Endothelial cell of umbilical vein (primary cell): ENCODE measurements at regions not wholly inside any gene's neighbourhood (a gene's known extent, or its start where the extent isn't known, plus 50 kb on each side); places are given as distances from the start of the nearest gene placed in this dataset.

Source experiments
- BruUV-seq: library from RNA; stranded (reverse); fragments of 400-500 nt; replicated peaks from 2 replicates; lab custom pipeline; 2021; lab: Mats Ljungman, UMichigan
- CTCF ChIA-PET: fragments of 300-600, 350-600 bp; sonication (Branson Sonifier 250); formaldehyde crosslinking; loops from one replicate; lab custom pipeline; 2021; ENCODE audit warnings: antibody characterized with exemption, inconsistent platforms; lab: Charles Lee
- POLR2A ChIA-PET: fragments of 300-600, 350-600 bp; sonication (Branson Sonifier 250); formaldehyde crosslinking; loops from one replicate; lab custom pipeline; 2021; ENCODE audit warnings: antibody characterized with exemption, inconsistent platforms; lab: Charles Lee
- DNase-seq: peaks from one replicate; pipeline ENCODE4 v3.0.0-alpha.2; 2011; ENCODE audit warnings: low read depth, low spot score
- FAIRE-seq: peaks from 2 replicates; lab custom pipeline; 2011; peaks lifted over from hg19 to GRCh38; lab: Jason Lieb, UNC
- H2AFZ ChIP-seq: 2 replicates; pipeline ENCODE4 v1.6.0; 2012; ENCODE audit warnings: low read depth, low read length, control low read depth, inconsistent platforms
- H3K27ac ChIP-seq: 2 replicates; pipeline ENCODE4 v1.5.1; 2011; ENCODE audit warnings: low read depth, mild to moderate bottlenecking, control low read depth, low read length, moderate library complexity; ENCODE audit not compliant: insufficient read depth
- H3K27me3 ChIP-seq, 2 experiments: 2 replicates each; pipeline versions ENCODE4 v1.6.0 to v1.6.1; 2011; ENCODE audit warnings: low read length in 2 of 2, mixed read lengths in 1 of 2; ENCODE audit not compliant: control insufficient read depth in 2 of 2, insufficient read depth in 2 of 2
- H3K36me3 ChIP-seq, 2 experiments: 2 replicates in 1 of 2; 3 replicates in 1 of 2; pipeline ENCODE4 v1.5.1; 2011; ENCODE audit warnings: low read length in 2 of 2, mild to moderate bottlenecking in 1 of 2, moderate library complexity in 1 of 2; ENCODE audit not compliant: control insufficient read depth in 2 of 2, insufficient read depth in 2 of 2; ENCODE audit errors: extremely low read depth in 1 of 2
- H3K4me1 ChIP-seq: 3 replicates; pipeline ENCODE4 v1.5.1; 2011; ENCODE audit warnings: mild to moderate bottlenecking, low read length; ENCODE audit not compliant: control insufficient read depth, insufficient read depth; ENCODE audit errors: extremely low read depth
- H3K4me2 ChIP-seq: 2 replicates; pipeline ENCODE4 v1.6.1; 2011; ENCODE audit warnings: low read length, control low read depth, mixed read lengths; ENCODE audit not compliant: insufficient read depth
- H3K4me3 ChIP-seq, 3 experiments: fragments of 200-600 bp in 1 of 3; sonication (generic), shearing (Covaris generic) in 1 of 3; replicated peaks in 1 of 3; 2 replicates each; pipeline ENCODE4 v1.5.1; 2011 to 2016; ENCODE audit warnings: control low read depth in 3 of 3, low read length in 3 of 3, mild to moderate bottlenecking in 2 of 3, inconsistent platforms in 1 of 3, low read depth in 1 of 3, moderate library complexity in 1 of 3; ENCODE audit not compliant: insufficient read depth in 1 of 3
- H3K79me2 ChIP-seq: 2 replicates; pipeline ENCODE4 v1.6.0; 2012; ENCODE audit warnings: low read length, inconsistent platforms; ENCODE audit not compliant: control insufficient read depth, insufficient read depth
- H3K9ac ChIP-seq: replicated peaks from 2 replicates; pipeline ENCODE3; 2011; ENCODE audit warnings: low read length, control low read depth; ENCODE audit not compliant: insufficient read depth; ENCODE audit errors: extremely low read depth
- H3K9me1 ChIP-seq: replicated peaks from 3 replicates; pipeline ENCODE4 v1.6.0; 2011; ENCODE audit warnings: mild to moderate bottlenecking, low read length; ENCODE audit not compliant: control insufficient read depth, insufficient read depth; ENCODE audit errors: extremely low read depth
- H3K9me3 ChIP-seq: replicated peaks from 2 replicates; pipeline ENCODE4 v1.5.1; 2012; ENCODE audit warnings: low read length, inconsistent platforms; ENCODE audit not compliant: control insufficient read depth, insufficient read depth
- H4K20me1 ChIP-seq: replicated peaks from 2 replicates; pipeline ENCODE3; 2011; ENCODE audit warnings: mild to moderate bottlenecking, low read length; ENCODE audit not compliant: control insufficient read depth, insufficient read depth; ENCODE audit errors: extremely low read depth
- CTCF ChIP-seq, 2 donors: IDR thresholded peaks; 1 replicate in 1 of 2; 2 replicates in 1 of 2; pipeline ENCODE4 v1.5.1; 2011; ENCODE audit warnings: low read length in 2 of 2, mild to moderate bottlenecking in 2 of 2, moderate library complexity in 2 of 2, control low read depth in 1 of 2, inconsistent platforms in 1 of 2, low read depth in 1 of 2; ENCODE audit not compliant: insufficient read depth in 1 of 2; ENCODE audit errors: extremely low read depth in 1 of 2
- JUN ChIP-seq: IDR thresholded peaks from 2 replicates; pipeline ENCODE4 v1.6.1; 2011; ENCODE audit warnings: borderline replicate concordance, low read depth; ENCODE audit not compliant: insufficient read length, insufficient read depth
- MAX ChIP-seq: IDR thresholded peaks from 2 replicates; pipeline ENCODE4 v1.6.1; 2011; ENCODE audit not compliant: insufficient read depth, insufficient read length
- MYC ChIP-seq: IDR thresholded peaks from one replicate; pipeline ENCODE4 v1.6.1; 2011; ENCODE audit warnings: mild to moderate bottlenecking, low read depth, low read length
- POLR2AphosphoS5 ChIP-seq: IDR thresholded peaks from 2 replicates; pipeline ENCODE4 v1.6.1; 2012; ENCODE audit warnings: low read depth, mild to moderate bottlenecking, control low read depth, low read length, moderate library complexity; ENCODE audit not compliant: insufficient read depth
- dilution Hi-C: fragments of 300-500 bp; cut with MboI; formaldehyde crosslinking; loops from one replicate; pipeline ENCODE4 v1.15.0; 2019; ENCODE audit warnings: low sequenced_read_pairs; ENCODE audit not compliant: extremely low pct_ligation_motif_present
- intact Hi-C: fragments of 100-400 bp; cut with micrococcal nuclease; formaldehyde crosslinking; loops from one replicate; pipeline ENCODE4 v1.10.0; 2022

- peaks cover 0 to 3% of the 10 kb centered on the region in 2 experiments for H3K27me3 ChIP-seq
- ChIA-PET POLR2A (no interaction called here), CTCF (interaction anchor here (1.7 to 3.8 kb wide), 3 partner anchors 86 to 145 kb away, joined by 3 to 27 read pairs (median 24); no protein-coding TSS in a partner anchor)
- no peak overlapping the region for H3K9ac ChIP-seq
- H3K4me3 ChIP-seq = no peak overlapping the region
- no peaks in the 10 kb centered on the region for H4K20me1 ChIP-seq
- FAIRE-seq (peak; percentile 63), DNase-seq (peak; percentile 63)
- no peaks in the 10 kb centered on the region for H3K9me1 ChIP-seq
- H2AFZ ChIP-seq = no peak overlapping the region
- intact Hi-C loops (loop anchor here (1.0 kb wide), 2 partner anchors 90 to 146 kb away; no protein-coding TSS in a partner anchor), dilution Hi-C loops (no loop called here)
- no TSS peak for BruUV-seq
- H3K4me2 ChIP-seq = no peak overlapping the region
- H3K27ac ChIP-seq = no peak overlapping the region
- no peaks in the 10 kb centered on the region for H3K79me2 ChIP-seq
- H3K36me3 ChIP-seq = no peaks in the 10 kb centered on the region
- no peaks in the 10 kb centered on the region for H3K4me1 ChIP-seq
- TF ChIP-seq POLR2AphosphoS5 (no peak), MYC (no peak), CTCF (IDR thresholded peaks at IDR 0.05; ENCODE audit: extremely low read depth in 1 of 2, insufficient read depth in 1 of 2, low read depth in 1 of 2, low read length in 2 of 2) (peak; percentile 57 to 64)
- H3K9me3 ChIP-seq = no peaks in the 10 kb centered on the region
Observed at GRCh38 chr3:132253262-132253878, 63.8 kb upstream of the ACP3 start.

- Histone ChIP-seq H2AFZ (no peak overlapping the region), H3K9ac (no peak overlapping the region), H4K20me1 (no peaks in the 10 kb centered on the region), H3K4me1 (no peaks in the 10 kb centered on the region), H3K9me3 (no peaks in the 10 kb centered on the region), H3K79me2 (no peaks in the 10 kb centered on the region), H3K27me3 (peaks cover 0 to 7% of the 10 kb centered on the region in 2 experiments), H3K4me2 (no peak overlapping the region), H3K27ac (no peak overlapping the region), H3K36me3 (no peaks in the 10 kb centered on the region), H3K9me1 (no peaks in the 10 kb centered on the region), H3K4me3 (no peak overlapping the region)
- ChIA-PET POLR2A (no interaction called here), CTCF (interaction anchor here (0.9 to 5.8 kb wide), 5 partner anchors 12 to 145 kb away, joined by 3 to 77 read pairs (median 6); no protein-coding TSS in a partner anchor)
- dilution Hi-C loops (no loop called here), intact Hi-C loops (no loop called here)
- DNase-seq = no peak
- no peak for FAIRE-seq
- TF ChIP-seq JUN (no peak), MAX (no peak), POLR2AphosphoS5 (no peak)
- BruUV-seq = no TSS peak
Observed at GRCh38 chr3:132254076-132254755, 63.0 kb upstream of the ACP3 start.
